ENCODE measurements at regions not wholly inside any gene's neighbourhood (a gene's known extent, or its start where the extent isn't known, plus 50 kb on each side); places are given as distances from the start of the nearest gene placed in this dataset.
"Not testable (repeated sequence)": the region's sequence is repeated elsewhere in the genome, so short reads cannot be mapped to it uniquely, and the experiment has no call there.

- ATAC-seq (ENCODE audit: low read depth): no peak
These were observed 112.6 kb upstream of the TNPO1 start for GRCh38 chr5:72703876-72704275.

GRCh38 chr5:72702881-72703434, 113.5 kb upstream of the TNPO1 start:
- no peaks in the 10 kb centered on the region for H3K4me1 Mint-ChIP-seq
- peaks cover 2% of the 10 kb centered on the region for H3K9me3 Mint-ChIP-seq
- no peak overlapping the region for H3K4me3 Mint-ChIP-seq
- no peaks in the 10 kb centered on the region for H3K36me3 Mint-ChIP-seq
- peaks cover 1% of the 10 kb centered on the region for H3K27me3 Mint-ChIP-seq
- DNase-seq (ENCODE audit: low spot score in 2 of 2) (no peak), ATAC-seq (ENCODE audit: low read depth) (no peak)
- no peak overlapping the region for H3K27ac Mint-ChIP-seq

More at GRCh38 chr5:72703876-72704275, 112.6 kb upstream of the TNPO1 start:
- Mint-ChIP-seq H3K27me3 (peaks cover 1% of the 10 kb centered on the region), H3K4me1 (no peaks in the 10 kb centered on the region), H3K9me3 (peaks cover 2% of the 10 kb centered on the region), H3K27ac (no peak overlapping the region), H3K36me3 (no peaks in the 10 kb centered on the region), H3K4me3 (no peak overlapping the region)
- DNase-seq (ENCODE audit: low spot score in 2 of 2): no peak

DNA sequence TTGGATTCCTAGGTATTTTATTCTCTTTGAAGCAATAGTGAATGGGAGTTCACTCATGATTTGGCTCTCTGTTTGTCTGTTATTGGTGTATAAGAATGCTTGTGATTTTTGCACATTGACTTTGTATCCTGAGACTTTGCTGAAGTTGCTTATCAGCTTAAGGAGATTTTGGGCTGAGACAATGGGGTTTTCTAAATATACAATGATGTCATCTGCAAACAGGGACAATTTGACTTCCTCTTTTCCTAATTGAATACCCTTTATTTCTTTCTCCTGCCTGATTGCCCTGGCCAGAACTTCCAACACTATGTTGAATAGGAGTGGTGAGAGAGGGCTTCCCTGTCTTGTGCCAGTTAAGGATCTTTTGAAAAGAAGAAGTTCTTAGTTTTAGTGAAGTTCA, 114.4 kb upstream of the TNPO1 start:
- not testable (repeated sequence) for H3K9me3 Mint-ChIP-seq; ATAC-seq (ENCODE audit: low read depth); H3K4me3 Mint-ChIP-seq; DNase-seq (ENCODE audit: low spot score in 2 of 2); H3K27me3 Mint-ChIP-seq; H3K27ac Mint-ChIP-seq; H3K4me1 Mint-ChIP-seq; H3K36me3 Mint-ChIP-seq

GRCh38 chr5:72698481-72698880, 118.0 kb upstream of the TNPO1 start:
- Mint-ChIP-seq H3K27ac (no peak overlapping the region), H3K4me3 (no peak overlapping the region), H3K4me1 (no peaks in the 10 kb centered on the region), H3K27me3 (peaks cover 3% of the 10 kb centered on the region), H3K36me3 (no peaks in the 10 kb centered on the region), H3K9me3 (peaks cover 2% of the 10 kb centered on the region)
- ATAC-seq (ENCODE audit: low read depth) (no peak), DNase-seq (ENCODE audit: low spot score in 2 of 2) (no peak)

- Mint-ChIP-seq H3K4me1 (no peaks in the 10 kb centered on the region), H3K4me3 (no peak overlapping the region), H3K27me3 (peaks cover 5% of the 10 kb centered on the region), H3K36me3 (no peaks in the 10 kb centered on the region), H3K9me3 (peaks cover 2% of the 10 kb centered on the region), H3K27ac (no peak overlapping the region)
- DNase-seq (ENCODE audit: low spot score in 2 of 2) (no peak), ATAC-seq (ENCODE audit: low read depth) (no peak)
These were observed 118.8 kb upstream of the TNPO1 start for GRCh38 chr5:72697622-72698021.

DNA sequence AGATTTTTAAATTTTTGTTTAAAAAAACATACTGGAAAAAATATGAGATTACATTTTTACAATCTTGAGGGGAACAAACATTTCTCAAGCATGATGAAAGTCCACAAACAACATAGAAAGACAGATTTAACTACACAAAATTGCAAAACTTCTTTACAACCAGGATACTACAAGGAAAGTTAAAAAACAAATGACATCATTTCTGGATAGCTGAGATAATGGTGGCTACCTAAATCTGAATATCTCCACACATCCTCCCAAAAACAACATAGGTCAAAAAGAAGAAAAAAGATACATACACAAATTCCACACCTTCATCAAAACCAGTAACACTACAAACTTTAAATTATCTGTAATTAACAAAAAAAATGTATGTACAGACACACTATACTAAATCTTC, 120.8 kb upstream of the TNPO1 start:
- no peak overlapping the region for H3K27ac Mint-ChIP-seq
- no peak overlapping the region for H3K4me3 Mint-ChIP-seq
- H3K27me3 Mint-ChIP-seq: peaks cover 11% of the 10 kb centered on the region

DNA sequence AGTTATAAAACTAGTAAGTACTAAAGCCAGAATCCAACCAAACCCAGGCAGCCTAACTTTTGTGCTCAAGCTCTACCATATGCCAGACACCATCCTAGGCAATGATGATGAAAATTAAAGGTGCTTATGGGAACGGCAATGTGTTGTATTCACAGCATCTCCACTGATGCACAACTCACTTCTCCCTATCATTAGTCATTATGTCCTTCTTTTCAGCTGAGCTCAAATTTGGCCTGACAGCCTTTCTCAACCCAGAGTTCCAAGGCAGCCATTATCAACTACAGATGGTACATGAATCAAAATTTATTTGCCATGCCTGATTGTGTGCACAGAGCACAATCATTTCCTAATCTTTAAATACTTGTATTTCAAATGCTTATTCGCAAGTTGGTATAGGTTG, 121.6 kb upstream of the TNPO1 start:
- ATAC-seq (ENCODE audit: low read depth): no peak
- peaks cover 13% of the 10 kb centered on the region for H3K27me3 Mint-ChIP-seq
- no peak for DNase-seq (ENCODE audit: low spot score in 2 of 2)
- H3K27ac Mint-ChIP-seq: no peak overlapping the region
- H3K4me1 Mint-ChIP-seq: no peaks in the 10 kb centered on the region
- no peaks in the 10 kb centered on the region for H3K9me3 Mint-ChIP-seq
- no peaks in the 10 kb centered on the region for H3K36me3 Mint-ChIP-seq
- H3K4me3 Mint-ChIP-seq: no peak overlapping the region

More for the DNA sequence above, 120.8 kb upstream of the TNPO1 start:
- no peaks in the 10 kb centered on the region for H3K4me1 Mint-ChIP-seq
- DNase-seq (ENCODE audit: low spot score in 2 of 2): no peak
- H3K36me3 Mint-ChIP-seq: no peaks in the 10 kb centered on the region
- no peak for ATAC-seq (ENCODE audit: low read depth)
- H3K9me3 Mint-ChIP-seq: no peaks in the 10 kb centered on the region

- Mint-ChIP-seq H3K4me3 (no peak overlapping the region), H3K27me3 (peaks cover 13% of the 10 kb centered on the region)
These were observed 122.8 kb upstream of the TNPO1 start for GRCh38 chr5:72693546-72694205.

GRCh38 chr5:72692651-72693442, 123.6 kb upstream of the TNPO1 start:
- H3K36me3 Mint-ChIP-seq: no peaks in the 10 kb centered on the region
- ATAC-seq (ENCODE audit: low read depth) (no peak), DNase-seq (ENCODE audit: low spot score in 2 of 2) (no peak)
- H3K4me1 Mint-ChIP-seq: no peaks in the 10 kb centered on the region
- H3K9me3 Mint-ChIP-seq: no peaks in the 10 kb centered on the region
- peaks cover 13% of the 10 kb centered on the region for H3K27me3 Mint-ChIP-seq
- no peak overlapping the region for H3K27ac Mint-ChIP-seq
- no peak overlapping the region for H3K4me3 Mint-ChIP-seq

More at GRCh38 chr5:72693546-72694205, 122.8 kb upstream of the TNPO1 start:
- ATAC-seq (ENCODE audit: low read depth) (no peak), DNase-seq (ENCODE audit: low spot score in 2 of 2) (no peak)
- Mint-ChIP-seq H3K4me1 (no peaks in the 10 kb centered on the region), H3K36me3 (no peaks in the 10 kb centered on the region), H3K9me3 (no peaks in the 10 kb centered on the region), H3K27ac (no peak overlapping the region)

GRCh38 chr5:72692231-72692637, 124.2 kb upstream of the TNPO1 start:
- H3K4me3 Mint-ChIP-seq: no peak overlapping the region
- no peak overlapping the region for H3K27ac Mint-ChIP-seq
- H3K4me1 Mint-ChIP-seq: no peaks in the 10 kb centered on the region
- peaks cover 13% of the 10 kb centered on the region for H3K27me3 Mint-ChIP-seq
- H3K9me3 Mint-ChIP-seq: no peaks in the 10 kb centered on the region
- DNase-seq (ENCODE audit: low spot score in 2 of 2): no peak
- no peaks in the 10 kb centered on the region for H3K36me3 Mint-ChIP-seq
- ATAC-seq (ENCODE audit: low read depth): no peak

DNA sequence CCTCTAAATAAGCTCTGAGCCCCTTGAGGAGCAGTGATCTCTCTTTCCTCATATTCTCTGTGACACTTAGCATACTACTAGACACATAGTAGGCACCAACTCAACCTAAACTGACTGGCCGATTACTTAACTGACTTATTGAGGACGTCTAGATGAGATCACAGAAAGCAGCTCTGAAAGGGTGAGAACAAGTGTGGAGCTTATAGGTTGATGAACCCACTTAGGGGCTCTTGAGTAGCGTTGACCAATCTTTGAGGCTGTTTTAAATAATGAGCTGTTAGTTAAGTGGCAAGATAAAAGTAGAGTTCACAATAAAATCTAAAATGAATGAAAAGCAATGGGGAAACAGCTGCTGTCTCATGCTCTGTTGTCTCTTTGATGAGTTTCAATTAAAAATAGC, 124.7 kb upstream of the TNPO1 start:
- Mint-ChIP-seq H3K4me1 (no peaks in the 10 kb centered on the region), H3K36me3 (no peaks in the 10 kb centered on the region), H3K9me3 (no peaks in the 10 kb centered on the region), H3K4me3 (no peak overlapping the region), H3K27me3 (peaks cover 13% of the 10 kb centered on the region), H3K27ac (no peak overlapping the region)
- DNase-seq (ENCODE audit: low spot score in 2 of 2) (no peak), ATAC-seq (ENCODE audit: low read depth) (no peak)

DNA sequence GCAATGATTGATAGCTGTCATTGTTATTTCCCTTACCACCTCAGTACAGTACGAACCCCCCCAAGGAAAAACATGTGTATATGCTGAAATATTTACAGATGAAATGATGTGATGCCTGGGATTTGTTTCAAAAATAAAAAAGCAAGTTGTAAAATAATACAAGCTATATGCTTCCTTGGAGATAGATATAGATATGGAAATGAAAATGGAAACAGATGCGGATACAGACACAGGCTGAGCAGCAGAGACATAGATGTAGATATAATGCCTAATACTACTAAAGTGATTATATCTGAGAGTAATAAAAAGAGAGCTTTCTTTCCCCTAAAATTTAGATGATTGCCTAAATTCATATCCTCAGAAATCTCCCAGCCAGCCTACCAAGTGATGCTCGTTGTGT, 127.5 kb upstream of the TNPO1 start:
- Mint-ChIP-seq H3K4me3 (no peak overlapping the region), H3K4me1 (no peaks in the 10 kb centered on the region), H3K36me3 (no peaks in the 10 kb centered on the region), H3K27ac (no peak overlapping the region), H3K27me3 (peaks cover 11% of the 10 kb centered on the region), H3K9me3 (no peaks in the 10 kb centered on the region)
- ATAC-seq (ENCODE audit: low read depth) (no peak), DNase-seq (ENCODE audit: low spot score in 2 of 2) (no peak)

DNA sequence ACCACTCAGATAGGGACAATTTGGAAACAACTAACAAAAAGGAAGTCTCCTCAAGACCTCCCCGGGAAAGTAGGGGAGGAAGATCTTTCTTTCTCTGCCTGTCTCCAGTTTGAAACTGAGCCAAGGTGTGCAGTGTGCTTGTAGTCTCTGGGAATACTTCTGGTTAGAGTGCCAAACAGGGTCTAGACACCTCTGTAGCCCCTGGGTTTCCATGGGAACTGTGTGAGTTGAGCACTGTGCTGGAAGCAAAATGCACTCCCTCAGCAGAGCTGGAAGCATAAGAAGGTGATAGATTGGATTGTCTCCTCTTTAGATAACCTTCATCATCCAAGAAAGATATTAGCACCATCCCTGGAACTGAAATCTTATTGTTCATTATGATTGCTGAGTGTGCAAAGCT, 129.2 kb upstream of the TNPO1 start:
- no peak overlapping the region for H3K4me3 Mint-ChIP-seq
- peaks cover 4% of the 10 kb centered on the region for H3K9me3 Mint-ChIP-seq
- H3K27me3 Mint-ChIP-seq: peaks cover 14% of the 10 kb centered on the region
- DNase-seq (ENCODE audit: low spot score in 2 of 2) (no peak), ATAC-seq (ENCODE audit: low read depth) (no peak)
- no peak overlapping the region for H3K27ac Mint-ChIP-seq
- H3K4me1 Mint-ChIP-seq: no peaks in the 10 kb centered on the region
- H3K36me3 Mint-ChIP-seq: peaks cover 2% of the 10 kb centered on the region

DNA sequence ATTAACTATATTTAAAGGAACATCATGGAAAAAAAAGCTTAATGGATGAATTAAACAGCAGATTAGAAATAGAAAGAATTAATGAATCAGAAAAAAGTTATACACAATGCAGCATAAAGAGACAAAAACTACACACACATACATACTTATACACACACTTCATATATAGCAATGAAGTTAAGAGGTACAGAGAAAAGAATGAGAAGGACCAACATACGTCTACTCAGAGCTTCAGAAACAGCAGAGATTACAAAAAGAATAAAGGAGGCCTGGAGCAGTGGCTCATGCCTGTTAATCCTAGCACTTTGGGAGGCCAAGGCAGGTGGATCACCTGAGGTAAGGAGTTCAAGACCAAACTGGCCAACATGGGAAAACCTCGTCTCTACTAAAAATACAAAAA, 133.9 kb upstream of the TNPO1 start:
- Mint-ChIP-seq H3K9me3 (peaks cover 6% of the 10 kb centered on the region), H3K36me3 (peaks cover 2% of the 10 kb centered on the region), H3K4me3 (no peak overlapping the region), H3K27me3 (peaks cover 18% of the 10 kb centered on the region), H3K4me1 (no peaks in the 10 kb centered on the region), H3K27ac (no peak overlapping the region)
- ATAC-seq (ENCODE audit: low read depth) (no peak), DNase-seq (ENCODE audit: low spot score in 2 of 2) (no peak)
